GM23338 (cell line): ENCODE measurements at regions not wholly inside any gene's neighbourhood (a gene's known extent, or its start where the extent isn't known, plus 50 kb on each side); places are given as distances from the start of the nearest gene placed in this dataset.

ENCODE experiments used
- ATAC-seq: fragments of 200-7000 bp; cut with Tn5 transposase; 3 replicates; pipeline ENCODE4 v1.9.1; 2020
- DNase-seq: peaks from one replicate; pipeline ENCODE4 v3.0.0-alpha.2; 2015; ENCODE audit warnings: low spot score
- H2AFZ ChIP-seq: fragments of 200-600 bp; sonication (generic); 2 replicates; pipeline ENCODE4 v1.8.0; 2016; ENCODE audit warnings: antibody characterized with exemption, mild to moderate bottlenecking, moderate library complexity
- H3F3A ChIP-seq: fragments of 200-600 bp; sonication (generic); replicated peaks from 2 replicates; pipeline ENCODE4 v1.8.0; 2017; ENCODE audit warnings: antibody characterized with exemption, mixed run types, low read depth
- H3K27ac ChIP-seq: fragments of 200-600 bp; sonication (generic); 2 replicates; pipeline ENCODE4 v1.6.1; 2016; ENCODE audit warnings: low read depth
- H3K27me3 ChIP-seq: fragments of 200-600 bp; sonication (generic); 2 replicates; pipeline ENCODE4 v1.8.0; 2016; ENCODE audit warnings: mild to moderate bottlenecking, mixed run types, moderate library complexity; ENCODE audit not compliant: insufficient read depth
- H3K36me3 ChIP-seq: fragments of 200-600 bp; sonication (generic); 2 replicates; pipeline ENCODE4 v1.8.0; 2016; ENCODE audit warnings: mild to moderate bottlenecking; ENCODE audit not compliant: insufficient read depth
- H3K4me1 ChIP-seq: fragments of 200-600 bp; sonication (generic); 2 replicates; pipeline ENCODE4 v1.8.0; 2016; ENCODE audit warnings: mild to moderate bottlenecking, moderate library complexity; ENCODE audit not compliant: insufficient read depth
- H3K4me2 ChIP-seq: fragments of 200-600 bp; sonication (generic); 2 replicates; pipeline ENCODE4 v1.7.1; 2017; ENCODE audit warnings: mixed run types
- H3K4me3 ChIP-seq: fragments of 200-600 bp; sonication (generic); 2 replicates; pipeline ENCODE4 v1.6.1; 2016; ENCODE audit warnings: mixed run types
- H3K79me2 ChIP-seq: fragments of 200-600 bp; sonication (generic); replicated peaks from 2 replicates; pipeline ENCODE4 v1.8.0; 2017; ENCODE audit warnings: mild to moderate bottlenecking; ENCODE audit not compliant: insufficient read depth
- H3K9me2 ChIP-seq: fragments of 200-600 bp; sonication (generic); 2 replicates; pipeline ENCODE4 v1.8.0; 2017; ENCODE audit not compliant: insufficient read depth
- H4K20me1 ChIP-seq: fragments of 200-600 bp; sonication (generic); replicated peaks from 2 replicates; pipeline ENCODE4 v1.8.0; 2017; ENCODE audit warnings: mild to moderate bottlenecking; ENCODE audit not compliant: insufficient read depth
- H3K27ac Mint-ChIP-seq: 2 replicates; pipeline ENCODE4 v1.8.0; 2020; ENCODE audit warnings: inconsistent platforms, mild to moderate bottlenecking, moderate library complexity, mixed read lengths
- H3K27me3 Mint-ChIP-seq: 3 replicates; pipeline ENCODE4 v1.8.0; 2022; ENCODE audit warnings: low read depth, mild to moderate bottlenecking, moderate library complexity, mixed read lengths, inconsistent platforms; ENCODE audit not compliant: insufficient read depth, poor library complexity
- H3K36me3 Mint-ChIP-seq: 3 replicates; pipeline ENCODE4 v1.8.0; 2021; ENCODE audit warnings: low read depth, mild to moderate bottlenecking, inconsistent platforms, moderate library complexity, mixed read lengths
- H3K4me1 Mint-ChIP-seq: 3 replicates; pipeline ENCODE4 v1.8.0; 2020; ENCODE audit warnings: mild to moderate bottlenecking, inconsistent platforms, mixed read lengths
- H3K4me3 Mint-ChIP-seq: 3 replicates; pipeline ENCODE4 v1.8.0; 2021; ENCODE audit warnings: moderate library complexity, mild to moderate bottlenecking, inconsistent platforms, mixed read lengths
- H3K9me3 Mint-ChIP-seq: 3 replicates; pipeline ENCODE4 v1.8.0; 2020; ENCODE audit warnings: moderate library complexity, mild to moderate bottlenecking, inconsistent platforms, mixed read lengths
- CREB1 ChIP-seq: fragments of 250-450 bp; sonication (Bioruptor Pico); IDR thresholded peaks from 2 replicates; pipeline ENCODE4 v1.5.0; 2020; ENCODE audit warnings: low read depth, mild to moderate bottlenecking, moderate library complexity
- CTCF ChIP-seq, 2 experiments: fragments of 200-600 bp in 1 of 2; sonication (generic) in 1 of 2; conservative IDR thresholded peaks; 2 replicates each; pipeline versions ENCODE4 v1.5.1 to v1.6.1; 2016 to 2017; ENCODE audit warnings: antibody characterized with exemption in 2 of 2, low read depth in 2 of 2, mild to moderate bottlenecking in 2 of 2, moderate library complexity in 1 of 2
- EZH2 ChIP-seq: fragments of 200-600 bp; sonication (generic); IDR thresholded peaks from one replicate; pipeline ENCODE4 v1.8.0; 2017; ENCODE audit warnings: antibody characterized with exemption, mild to moderate bottlenecking, low read depth; ENCODE audit not compliant: unreplicated experiment
- EZH2phosphoT487 ChIP-seq: fragments of 200-600 bp; sonication (generic); IDR thresholded peaks from one replicate; pipeline ENCODE4 v1.8.1; 2018; ENCODE audit warnings: antibody characterized with exemption; ENCODE audit not compliant: unreplicated experiment
- JUNB ChIP-seq: IDR thresholded peaks from one replicate; pipeline ENCODE4 v1.6.1; 2016; ENCODE audit warnings: antibody characterized with exemption; ENCODE audit not compliant: unreplicated experiment
- NANOG ChIP-seq: IDR thresholded peaks from 2 replicates; pipeline ENCODE4 v1.6.1; 2016; ENCODE audit warnings: antibody characterized with exemption, borderline replicate concordance
- POLR2AphosphoS5 ChIP-seq: IDR thresholded peaks from 2 replicates; pipeline ENCODE4 v1.6.1; 2016; ENCODE audit warnings: antibody characterized with exemption, low read depth
- STAT1 ChIP-seq: IDR thresholded peaks from one replicate; pipeline ENCODE4 v1.6.1; 2016; ENCODE audit warnings: antibody characterized with exemption; ENCODE audit not compliant: unreplicated experiment
- ZNF114 ChIP-seq: fragments of 250-450 bp; sonication (Bioruptor Pico); IDR thresholded peaks from 2 replicates; pipeline ENCODE4 v1.5.0; 2020; ENCODE audit warnings: mild to moderate bottlenecking, moderate library complexity
- ZNF331 ChIP-seq: fragments of 250-450 bp; sonication (Bioruptor Pico); IDR thresholded peaks from 2 replicates; pipeline ENCODE4 v1.5.0; 2020; ENCODE audit warnings: low read depth, mild to moderate bottlenecking, moderate library complexity
- TF ChIP-seq, protein P1 (sequence below): fragments of 250-450 bp; sonication (Bioruptor Pico); IDR thresholded peaks from 2 replicates; pipeline ENCODE4 v1.5.0; 2020; ENCODE audit warnings: mild to moderate bottlenecking, moderate library complexity
- TF ChIP-seq, protein P2 (sequence below): IDR thresholded peaks from 2 replicates; pipeline ENCODE4 v1.6.1; 2016; ENCODE audit warnings: antibody characterized with exemption
- TF ChIP-seq, protein P3 (sequence below): IDR thresholded peaks from one replicate; pipeline ENCODE4 v1.6.1; 2018; ENCODE audit warnings: antibody characterized with exemption; ENCODE audit not compliant: unreplicated experiment

- Histone ChIP-seq H3K27ac (no peak overlapping the region), H3K79me2 (no peaks in the 10 kb centered on the region), H4K20me1 (no peaks in the 10 kb centered on the region), H3K27me3 (no peaks in the 10 kb centered on the region), H3K9me2 (no peaks in the 10 kb centered on the region), H3K36me3 (no peaks in the 10 kb centered on the region), H3K4me2 (no peak overlapping the region), H3F3A (no peaks in the 10 kb centered on the region), H3K4me3 (no peak overlapping the region), H2AFZ (no peak overlapping the region), H3K4me1 (no peaks in the 10 kb centered on the region)
- DNase-seq (no peak), ATAC-seq (no peak)
- H3K9me3 Mint-ChIP-seq = no peaks in the 10 kb centered on the region
- H3K27ac Mint-ChIP-seq = no peak overlapping the region
- H3K27me3 Mint-ChIP-seq = peaks cover 2% of the 10 kb centered on the region
- TF ChIP-seq, protein P1, sequence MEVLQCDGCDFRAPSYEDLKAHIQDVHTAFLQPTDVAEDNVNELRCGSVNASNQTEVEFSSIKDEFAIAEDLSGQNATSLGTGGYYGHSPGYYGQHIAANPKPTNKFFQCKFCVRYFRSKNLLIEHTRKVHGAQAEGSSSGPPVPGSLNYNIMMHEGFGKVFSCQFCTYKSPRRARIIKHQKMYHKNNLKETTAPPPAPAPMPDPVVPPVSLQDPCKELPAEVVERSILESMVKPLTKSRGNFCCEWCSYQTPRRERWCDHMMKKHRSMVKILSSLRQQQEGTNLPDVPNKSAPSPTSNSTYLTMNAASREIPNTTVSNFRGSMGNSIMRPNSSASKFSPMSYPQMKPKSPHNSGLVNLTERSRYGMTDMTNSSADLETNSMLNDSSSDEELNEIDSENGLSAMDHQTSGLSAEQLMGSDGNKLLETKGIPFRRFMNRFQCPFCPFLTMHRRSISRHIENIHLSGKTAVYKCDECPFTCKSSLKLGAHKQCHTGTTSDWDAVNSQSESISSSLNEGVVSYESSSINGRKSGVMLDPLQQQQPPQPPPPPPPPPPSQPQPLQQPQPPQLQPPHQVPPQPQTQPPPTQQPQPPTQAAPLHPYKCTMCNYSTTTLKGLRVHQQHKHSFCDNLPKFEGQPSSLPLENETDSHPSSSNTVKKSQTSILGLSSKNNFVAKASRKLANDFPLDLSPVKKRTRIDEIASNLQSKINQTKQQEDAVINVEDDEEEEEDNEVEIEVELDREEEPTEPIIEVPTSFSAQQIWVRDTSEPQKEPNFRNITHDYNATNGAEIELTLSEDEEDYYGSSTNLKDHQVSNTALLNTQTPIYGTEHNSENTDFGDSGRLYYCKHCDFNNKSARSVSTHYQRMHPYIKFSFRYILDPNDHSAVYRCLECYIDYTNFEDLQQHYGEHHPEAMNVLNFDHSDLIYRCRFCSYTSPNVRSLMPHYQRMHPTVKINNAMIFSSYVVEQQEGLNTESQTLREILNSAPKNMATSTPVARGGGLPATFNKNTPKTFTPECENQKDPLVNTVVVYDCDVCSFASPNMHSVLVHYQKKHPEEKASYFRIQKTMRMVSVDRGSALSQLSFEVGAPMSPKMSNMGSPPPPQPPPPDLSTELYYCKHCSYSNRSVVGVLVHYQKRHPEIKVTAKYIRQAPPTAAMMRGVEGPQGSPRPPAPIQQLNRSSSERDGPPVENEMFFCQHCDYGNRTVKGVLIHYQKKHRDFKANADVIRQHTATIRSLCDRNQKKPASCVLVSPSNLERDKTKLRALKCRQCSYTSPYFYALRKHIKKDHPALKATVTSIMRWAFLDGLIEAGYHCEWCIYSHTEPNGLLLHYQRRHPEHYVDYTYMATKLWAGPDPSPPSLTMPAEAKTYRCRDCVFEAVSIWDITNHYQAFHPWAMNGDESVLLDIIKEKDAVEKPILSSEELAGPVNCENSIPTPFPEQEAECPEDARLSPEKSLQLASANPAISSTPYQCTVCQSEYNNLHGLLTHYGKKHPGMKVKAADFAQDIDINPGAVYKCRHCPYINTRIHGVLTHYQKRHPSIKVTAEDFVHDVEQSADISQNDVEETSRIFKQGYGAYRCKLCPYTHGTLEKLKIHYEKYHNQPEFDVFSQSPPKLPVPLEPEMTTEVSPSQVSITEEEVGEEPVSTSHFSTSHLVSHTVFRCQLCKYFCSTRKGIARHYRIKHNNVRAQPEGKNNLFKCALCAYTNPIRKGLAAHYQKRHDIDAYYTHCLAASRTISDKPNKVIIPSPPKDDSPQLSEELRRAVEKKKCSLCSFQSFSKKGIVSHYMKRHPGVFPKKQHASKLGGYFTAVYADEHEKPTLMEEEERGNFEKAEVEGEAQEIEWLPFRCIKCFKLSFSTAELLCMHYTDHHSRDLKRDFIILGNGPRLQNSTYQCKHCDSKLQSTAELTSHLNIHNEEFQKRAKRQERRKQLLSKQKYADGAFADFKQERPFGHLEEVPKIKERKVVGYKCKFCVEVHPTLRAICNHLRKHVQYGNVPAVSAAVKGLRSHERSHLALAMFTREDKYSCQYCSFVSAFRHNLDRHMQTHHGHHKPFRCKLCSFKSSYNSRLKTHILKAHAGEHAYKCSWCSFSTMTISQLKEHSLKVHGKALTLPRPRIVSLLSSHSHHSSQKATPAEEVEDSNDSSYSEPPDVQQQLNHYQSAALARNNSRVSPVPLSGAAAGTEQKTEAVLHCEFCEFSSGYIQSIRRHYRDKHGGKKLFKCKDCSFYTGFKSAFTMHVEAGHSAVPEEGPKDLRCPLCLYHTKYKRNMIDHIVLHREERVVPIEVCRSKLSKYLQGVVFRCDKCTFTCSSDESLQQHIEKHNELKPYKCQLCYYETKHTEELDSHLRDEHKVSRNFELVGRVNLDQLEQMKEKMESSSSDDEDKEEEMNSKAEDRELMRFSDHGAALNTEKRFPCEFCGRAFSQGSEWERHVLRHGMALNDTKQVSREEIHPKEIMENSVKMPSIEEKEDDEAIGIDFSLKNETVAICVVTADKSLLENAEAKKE (CRISPR knock-in tag) = no peak
- TF ChIP-seq ZNF114 (CRISPR knock-in tag) = no peak
- TF ChIP-seq CTCF (conservative IDR thresholded peaks at IDR 0.05; ENCODE audit: low read depth in 2 of 2) = no peak
- TF ChIP-seq, protein P2, sequence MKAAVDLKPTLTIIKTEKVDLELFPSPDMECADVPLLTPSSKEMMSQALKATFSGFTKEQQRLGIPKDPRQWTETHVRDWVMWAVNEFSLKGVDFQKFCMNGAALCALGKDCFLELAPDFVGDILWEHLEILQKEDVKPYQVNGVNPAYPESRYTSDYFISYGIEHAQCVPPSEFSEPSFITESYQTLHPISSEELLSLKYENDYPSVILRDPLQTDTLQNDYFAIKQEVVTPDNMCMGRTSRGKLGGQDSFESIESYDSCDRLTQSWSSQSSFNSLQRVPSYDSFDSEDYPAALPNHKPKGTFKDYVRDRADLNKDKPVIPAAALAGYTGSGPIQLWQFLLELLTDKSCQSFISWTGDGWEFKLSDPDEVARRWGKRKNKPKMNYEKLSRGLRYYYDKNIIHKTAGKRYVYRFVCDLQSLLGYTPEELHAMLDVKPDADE = no peak
- TF ChIP-seq, protein P3, sequence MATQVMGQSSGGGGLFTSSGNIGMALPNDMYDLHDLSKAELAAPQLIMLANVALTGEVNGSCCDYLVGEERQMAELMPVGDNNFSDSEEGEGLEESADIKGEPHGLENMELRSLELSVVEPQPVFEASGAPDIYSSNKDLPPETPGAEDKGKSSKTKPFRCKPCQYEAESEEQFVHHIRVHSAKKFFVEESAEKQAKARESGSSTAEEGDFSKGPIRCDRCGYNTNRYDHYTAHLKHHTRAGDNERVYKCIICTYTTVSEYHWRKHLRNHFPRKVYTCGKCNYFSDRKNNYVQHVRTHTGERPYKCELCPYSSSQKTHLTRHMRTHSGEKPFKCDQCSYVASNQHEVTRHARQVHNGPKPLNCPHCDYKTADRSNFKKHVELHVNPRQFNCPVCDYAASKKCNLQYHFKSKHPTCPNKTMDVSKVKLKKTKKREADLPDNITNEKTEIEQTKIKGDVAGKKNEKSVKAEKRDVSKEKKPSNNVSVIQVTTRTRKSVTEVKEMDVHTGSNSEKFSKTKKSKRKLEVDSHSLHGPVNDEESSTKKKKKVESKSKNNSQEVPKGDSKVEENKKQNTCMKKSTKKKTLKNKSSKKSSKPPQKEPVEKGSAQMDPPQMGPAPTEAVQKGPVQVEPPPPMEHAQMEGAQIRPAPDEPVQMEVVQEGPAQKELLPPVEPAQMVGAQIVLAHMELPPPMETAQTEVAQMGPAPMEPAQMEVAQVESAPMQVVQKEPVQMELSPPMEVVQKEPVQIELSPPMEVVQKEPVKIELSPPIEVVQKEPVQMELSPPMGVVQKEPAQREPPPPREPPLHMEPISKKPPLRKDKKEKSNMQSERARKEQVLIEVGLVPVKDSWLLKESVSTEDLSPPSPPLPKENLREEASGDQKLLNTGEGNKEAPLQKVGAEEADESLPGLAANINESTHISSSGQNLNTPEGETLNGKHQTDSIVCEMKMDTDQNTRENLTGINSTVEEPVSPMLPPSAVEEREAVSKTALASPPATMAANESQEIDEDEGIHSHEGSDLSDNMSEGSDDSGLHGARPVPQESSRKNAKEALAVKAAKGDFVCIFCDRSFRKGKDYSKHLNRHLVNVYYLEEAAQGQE = no peak
- TF ChIP-seq EZH2phosphoT487 = no peak
- no peak for TF ChIP-seq POLR2AphosphoS5
- TF ChIP-seq ZNF331 = no peak
- no peak for TF ChIP-seq EZH2
- TF ChIP-seq STAT1 = no peak
- no peak for TF ChIP-seq CREB1
- TF ChIP-seq JUNB = no peak
- TF ChIP-seq NANOG = no peak
- H3K4me3 Mint-ChIP-seq = no peak overlapping the region
- H3K36me3 Mint-ChIP-seq = no peaks in the 10 kb centered on the region
- H3K4me1 Mint-ChIP-seq = peaks cover 10% of the 10 kb centered on the region
Measured at GRCh38 chrX:147848543-147849443, 62.9 kb upstream of the FMR1 start.
